HAP-1 (cell line): ENCODE measurements at regions not wholly inside any gene's neighbourhood (a gene's known extent, or its start where the extent isn't known, plus 50 kb on each side); places are given as distances from the start of the nearest gene placed in this dataset.

Experiments used
- DNase-seq, 2 experiments: peaks; one replicate each; pipeline ENCODE4 v3.0.0-alpha.2; 2016 to 2020; ENCODE audit warnings: low spot score in 2 of 2
- H3K27me3 ChIP-seq: fragments of 250-450 bp; sonication (Bioruptor Pico); 2 replicates; pipeline ENCODE4 v1.5.1; 2020; ENCODE audit warnings: low read depth, mild to moderate bottlenecking, moderate library complexity
- H3K36me3 ChIP-seq: fragments of 250-450 bp; sonication (Bioruptor Pico); replicated peaks from 2 replicates; pipeline ENCODE4 v1.5.1; 2020; ENCODE audit warnings: mild to moderate bottlenecking
- H3K4me1 ChIP-seq: fragments of 250-450 bp; sonication (Bioruptor Pico); 2 replicates; pipeline ENCODE4 v1.5.1; 2020; ENCODE audit warnings: mild to moderate bottlenecking
- H3K4me3 ChIP-seq: fragments of 250-450 bp; sonication (Bioruptor Pico); 2 replicates; pipeline ENCODE4 v1.5.1; 2020; ENCODE audit warnings: mild to moderate bottlenecking, moderate library complexity
- H3K9me3 ChIP-seq: fragments of 250-450 bp; sonication (Bioruptor Pico); 2 replicates; pipeline ENCODE4 v1.5.1; 2020; ENCODE audit warnings: mild to moderate bottlenecking, moderate library complexity
- in situ Hi-C: fragments of 300-500 bp; cut with MboI; formaldehyde crosslinking; loops from 3 replicates; pipeline ENCODE4 v1.14.3; 2020; ENCODE audit warnings: low sequenced_read_pairs, inconsistent platforms, mixed read lengths

DNA sequence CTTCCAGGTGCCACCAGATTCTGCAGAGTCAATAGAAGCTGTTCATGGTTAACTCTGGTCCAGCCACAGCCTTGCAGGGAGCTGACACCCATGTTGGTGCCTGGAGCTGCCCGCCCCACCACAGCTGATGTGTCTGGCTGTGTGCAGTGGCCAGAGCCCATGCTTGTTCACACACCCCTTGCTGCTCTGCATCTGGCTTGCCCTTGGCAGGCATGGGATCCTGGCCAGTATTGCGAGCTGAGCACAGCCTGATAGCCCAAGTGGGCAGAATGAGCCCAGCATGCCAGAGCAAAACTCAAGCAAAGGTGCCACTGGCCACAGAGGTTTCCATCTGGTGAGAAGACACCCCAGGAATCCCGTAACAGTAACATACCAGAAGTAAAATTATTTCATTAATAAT lies 843.6 kb downstream of the SORCS1 start:
- Histone ChIP-seq H3K9me3 (no peaks in the 10 kb centered on the region), H3K27me3 (no peaks in the 10 kb centered on the region), H3K36me3 (no peaks in the 10 kb centered on the region), H3K4me1 (no peaks in the 10 kb centered on the region), H3K4me3 (no peak overlapping the region)
- in situ Hi-C loops: no loop called here
- DNase-seq: no peak

DNA sequence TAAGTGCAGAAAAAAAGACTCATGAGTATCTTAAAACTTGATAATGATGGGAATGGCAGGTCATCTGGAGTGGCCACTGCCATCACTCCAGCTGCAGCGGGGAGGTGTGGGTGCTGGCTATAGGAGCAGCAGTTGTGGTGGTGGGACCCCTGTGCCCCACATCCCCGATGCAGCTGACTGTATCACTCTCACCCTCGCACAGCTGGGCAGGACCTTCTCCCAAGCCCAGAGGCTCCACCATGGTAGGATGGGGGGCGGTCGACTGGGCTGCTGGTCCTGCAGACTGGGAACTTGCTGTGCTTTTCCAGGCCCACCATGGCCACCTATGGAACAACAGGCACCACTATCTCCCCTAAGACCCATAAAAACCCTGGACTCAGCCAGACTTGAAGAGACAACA lies 844.4 kb downstream of the SORCS1 start:
- in situ Hi-C loops: no loop called here
- no peak for DNase-seq
- Histone ChIP-seq H3K36me3 (no peaks in the 10 kb centered on the region), H3K4me3 (no peak overlapping the region), H3K27me3 (no peaks in the 10 kb centered on the region), H3K4me1 (no peaks in the 10 kb centered on the region), H3K9me3 (no peaks in the 10 kb centered on the region)

DNA sequence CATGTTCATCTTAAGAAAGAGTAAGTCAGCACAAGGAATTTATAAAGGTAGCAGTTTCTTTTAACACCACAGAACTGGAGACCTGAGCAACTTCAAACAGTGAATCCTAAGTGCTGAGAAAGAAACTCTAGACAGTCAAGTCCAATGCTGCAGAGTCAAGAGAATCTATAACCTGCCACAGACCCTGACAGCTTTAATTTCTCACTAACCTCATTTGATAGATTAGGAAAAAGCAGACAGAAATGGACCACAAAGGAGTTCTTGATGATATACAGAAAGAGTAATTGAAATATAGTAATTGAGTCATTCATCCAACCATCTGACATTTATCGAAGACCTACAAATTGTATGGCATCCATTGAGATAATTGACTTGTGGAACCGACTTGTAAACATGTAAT lies 847.0 kb downstream of the SORCS1 start:
- no peaks in the 10 kb centered on the region for H3K27me3 ChIP-seq
- H3K4me1 ChIP-seq: no peaks in the 10 kb centered on the region
- H3K9me3 ChIP-seq: no peaks in the 10 kb centered on the region
- no peak overlapping the region for H3K4me3 ChIP-seq
- no peaks in the 10 kb centered on the region for H3K36me3 ChIP-seq
- in situ Hi-C loops: no loop called here
- DNase-seq: no peak

DNA sequence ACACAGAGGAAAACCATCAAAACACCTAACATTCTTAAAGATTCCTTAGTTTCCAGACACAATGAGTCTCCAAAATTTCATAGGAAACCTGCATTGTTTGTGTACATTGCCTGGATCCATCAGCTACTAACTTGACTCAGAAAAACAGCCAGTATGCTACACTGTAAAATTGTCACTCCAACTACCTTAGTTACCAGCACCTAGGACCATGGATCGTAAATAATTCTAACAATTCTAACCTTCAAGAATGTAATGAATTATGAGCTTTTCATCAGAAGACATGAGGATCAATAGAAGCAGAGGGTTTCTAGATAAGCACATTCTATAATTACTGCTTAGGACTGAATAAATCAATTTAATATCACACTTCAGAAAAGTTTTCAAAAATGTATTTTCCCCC lies 851.5 kb downstream of the SORCS1 start:
- Histone ChIP-seq H3K9me3 (no peaks in the 10 kb centered on the region), H3K4me1 (no peaks in the 10 kb centered on the region), H3K36me3 (no peaks in the 10 kb centered on the region), H3K4me3 (no peak overlapping the region), H3K27me3 (no peaks in the 10 kb centered on the region)
- in situ Hi-C loops: no loop called here
- DNase-seq: no peak

DNA sequence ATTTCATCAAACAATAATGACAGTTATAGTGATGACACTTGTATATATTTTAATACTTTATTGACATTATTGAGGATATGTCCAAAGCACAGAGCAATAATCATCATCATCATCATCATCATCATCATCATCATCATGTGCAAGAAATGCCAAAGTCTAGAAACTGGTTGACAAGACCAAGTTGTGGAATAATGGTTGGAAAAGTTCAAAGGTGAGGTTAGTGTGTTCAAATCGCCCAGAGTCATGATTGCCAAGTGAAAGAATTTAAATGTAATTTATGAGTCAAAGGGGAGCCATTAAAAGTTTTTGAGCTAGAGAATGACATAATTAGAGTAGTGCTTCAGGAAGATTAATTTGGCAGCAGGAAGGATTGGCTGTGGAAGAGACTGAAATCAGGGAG lies 852.4 kb downstream of the SORCS1 start:
- in situ Hi-C loops: no loop called here
- no peak overlapping the region for H3K4me3 ChIP-seq
- H3K9me3 ChIP-seq: no peaks in the 10 kb centered on the region
- H3K36me3 ChIP-seq: no peaks in the 10 kb centered on the region
- no peaks in the 10 kb centered on the region for H3K27me3 ChIP-seq
- no peaks in the 10 kb centered on the region for H3K4me1 ChIP-seq
- no peak for DNase-seq

DNA sequence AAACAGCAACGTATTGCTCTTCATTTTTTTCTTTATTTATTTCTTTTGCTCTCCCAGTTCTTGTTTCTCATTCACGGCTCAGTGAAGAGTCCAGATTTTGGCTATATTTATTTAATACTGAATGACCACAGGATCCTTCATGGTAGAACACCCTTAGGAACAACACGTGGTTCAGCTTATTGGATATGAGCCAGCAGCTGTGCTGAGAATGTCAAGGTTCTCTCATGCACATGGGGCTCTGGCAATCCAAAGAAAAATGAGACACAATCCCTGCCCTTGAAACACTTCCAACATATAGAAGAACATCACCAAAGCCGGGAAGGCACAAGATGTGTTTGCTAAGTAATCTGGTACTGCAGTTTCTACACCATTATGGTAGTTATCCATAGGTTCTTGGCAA lies 852.9 kb downstream of the SORCS1 start:
- DNase-seq: no peak
- Histone ChIP-seq H3K4me1 (no peaks in the 10 kb centered on the region), H3K36me3 (no peaks in the 10 kb centered on the region), H3K27me3 (no peaks in the 10 kb centered on the region), H3K4me3 (no peak overlapping the region), H3K9me3 (no peaks in the 10 kb centered on the region)
- in situ Hi-C loops: no loop called here

GRCh38 chr10:106310596-106310995 lies 853.9 kb downstream of the SORCS1 start:
- Histone ChIP-seq H3K27me3 (no peaks in the 10 kb centered on the region), H3K36me3 (no peaks in the 10 kb centered on the region), H3K4me1 (no peaks in the 10 kb centered on the region), H3K4me3 (no peak overlapping the region), H3K9me3 (no peaks in the 10 kb centered on the region)
- DNase-seq: no peak
- in situ Hi-C loops: no loop called here

GRCh38 chr10:106309376-106309775 lies 855.1 kb downstream of the SORCS1 start:
- Histone ChIP-seq H3K36me3 (no peaks in the 10 kb centered on the region), H3K9me3 (no peaks in the 10 kb centered on the region), H3K4me3 (no peak overlapping the region), H3K4me1 (no peaks in the 10 kb centered on the region), H3K27me3 (no peaks in the 10 kb centered on the region)
- in situ Hi-C loops: no loop called here
- DNase-seq: no peak

DNA sequence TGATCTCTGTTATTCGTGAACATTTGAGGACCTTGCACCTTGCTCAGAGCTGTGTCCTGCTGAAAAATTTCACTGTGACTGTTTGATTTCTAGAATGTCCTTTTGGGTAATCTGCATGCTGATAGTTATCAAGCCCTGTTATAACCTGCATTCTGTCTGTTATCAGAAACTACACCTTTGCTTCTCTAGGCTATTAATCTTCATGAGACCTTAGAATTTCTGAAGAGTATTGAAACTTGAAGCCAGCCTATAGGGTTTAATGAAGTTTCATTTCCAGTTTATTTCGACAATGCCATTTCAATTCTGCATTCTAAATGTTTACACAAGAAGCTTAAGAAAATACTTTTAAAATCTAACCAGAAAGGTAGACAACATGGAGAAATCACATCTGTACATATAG lies 856.2 kb downstream of the SORCS1 start:
- no peak for DNase-seq
- in situ Hi-C loops: no loop called here
- no peak overlapping the region for H3K4me3 ChIP-seq
- H3K9me3 ChIP-seq: no peaks in the 10 kb centered on the region
- H3K4me1 ChIP-seq: no peaks in the 10 kb centered on the region
- no peaks in the 10 kb centered on the region for H3K36me3 ChIP-seq
- H3K27me3 ChIP-seq: no peaks in the 10 kb centered on the region

GRCh38 chr10:106304056-106304455 lies 860.5 kb downstream of the SORCS1 start:
- no peak for DNase-seq
- no peaks in the 10 kb centered on the region for H3K9me3 ChIP-seq
- no peaks in the 10 kb centered on the region for H3K4me1 ChIP-seq
- H3K36me3 ChIP-seq: no peaks in the 10 kb centered on the region
- in situ Hi-C loops: no loop called here
- no peaks in the 10 kb centered on the region for H3K27me3 ChIP-seq
- no peak overlapping the region for H3K4me3 ChIP-seq

DNA sequence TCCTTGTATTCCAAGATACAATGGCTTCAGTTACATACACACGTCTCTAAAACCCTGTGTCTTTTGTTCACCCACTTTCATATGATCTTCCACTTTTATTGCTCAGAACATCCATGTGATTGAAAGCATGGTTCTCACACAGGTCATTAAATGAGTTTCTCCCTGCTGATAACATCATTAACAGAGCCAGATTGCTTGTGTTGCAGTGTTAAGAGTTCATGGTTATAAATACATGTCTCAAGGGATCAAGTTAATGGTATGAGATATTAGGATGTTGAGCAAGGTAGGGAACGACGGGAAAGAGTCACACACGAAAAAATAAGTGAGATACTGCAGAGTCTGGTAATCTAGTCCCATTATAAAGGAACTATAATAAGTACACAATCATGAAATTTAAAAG lies 861.5 kb downstream of the SORCS1 start:
- DNase-seq: no peak
- H3K27me3 ChIP-seq: no peaks in the 10 kb centered on the region
- H3K4me3 ChIP-seq: no peak overlapping the region
- H3K9me3 ChIP-seq: no peaks in the 10 kb centered on the region
- no peaks in the 10 kb centered on the region for H3K36me3 ChIP-seq
- in situ Hi-C loops: no loop called here
- H3K4me1 ChIP-seq: no peaks in the 10 kb centered on the region

DNA sequence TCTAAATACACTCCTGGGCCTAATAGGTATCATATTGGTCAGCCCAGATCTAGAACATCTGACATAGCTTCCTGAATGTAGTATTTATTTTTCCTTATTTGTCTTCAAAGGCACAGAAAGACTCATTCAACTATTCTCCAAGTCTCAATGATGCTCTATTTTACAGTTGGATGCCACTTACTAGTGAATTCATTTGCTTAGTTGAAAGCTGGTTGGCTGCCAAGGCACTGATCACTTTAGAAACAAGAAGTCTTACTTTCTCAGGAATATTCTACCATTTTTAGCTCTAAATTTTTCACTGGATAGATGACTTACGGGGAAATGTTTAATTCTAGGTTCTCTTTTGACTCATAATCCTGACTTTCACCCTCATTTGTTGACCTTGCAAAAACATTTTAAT lies 863.4 kb downstream of the SORCS1 start:
- Histone ChIP-seq H3K4me3 (no peak overlapping the region), H3K4me1 (no peaks in the 10 kb centered on the region), H3K36me3 (no peaks in the 10 kb centered on the region), H3K27me3 (no peaks in the 10 kb centered on the region), H3K9me3 (no peaks in the 10 kb centered on the region)
- no peak for DNase-seq
- in situ Hi-C loops: no loop called here

GRCh38 chr10:106296750-106297392 lies 867.6 kb downstream of the SORCS1 start:
- Histone ChIP-seq H3K36me3 (no peaks in the 10 kb centered on the region), H3K27me3 (no peaks in the 10 kb centered on the region), H3K4me3 (no peak overlapping the region), H3K9me3 (no peaks in the 10 kb centered on the region), H3K4me1 (no peaks in the 10 kb centered on the region)
- in situ Hi-C loops: no loop called here
- no peak for DNase-seq

- no peak for DNase-seq
- no peaks in the 10 kb centered on the region for H3K27me3 ChIP-seq
- no peak overlapping the region for H3K4me3 ChIP-seq
- in situ Hi-C loops: no loop called here
- H3K36me3 ChIP-seq: no peaks in the 10 kb centered on the region
- no peaks in the 10 kb centered on the region for H3K9me3 ChIP-seq
- no peaks in the 10 kb centered on the region for H3K4me1 ChIP-seq
These were observed 879.5 kb downstream of the SORCS1 start for GRCh38 chr10:106284802-106285587.
